WTC11 (cell line): ENCODE measurements at regions not wholly inside any gene's neighbourhood (a gene's known extent, or its start where the extent isn't known, plus 50 kb on each side); places are given as distances from the start of the nearest gene placed in this dataset.

Experiments used
- ATAC-seq: fragments of 200-7000 bp; cut with Tn5 transposase; 2 replicates; pipeline ENCODE4 v1.10.0; 2021; ENCODE audit warnings: mild to moderate bottlenecking, moderate library complexity
- CTCF ChIA-PET: fragments of 300-600 bp; sonication (Branson Sonifier 250); formaldehyde crosslinking; loops from one replicate; lab custom pipeline; 2021; ENCODE audit warnings: antibody characterized with exemption; lab: Charles Lee
- POLR2A ChIA-PET: fragments of 350-600 bp; sonication (Branson Sonifier 250); formaldehyde crosslinking; loops from one replicate; lab custom pipeline; 2021; ENCODE audit warnings: antibody characterized with exemption; lab: Charles Lee
- DNase-seq: peaks from one replicate; pipeline ENCODE4 v3.0.0; 2021; ENCODE audit warnings: low spot score
- H3K27ac Mint-ChIP-seq: 2 replicates; pipeline ENCODE4 v1.8.0; 2021; ENCODE audit warnings: mixed read lengths
- H3K27me3 Mint-ChIP-seq: 2 replicates; pipeline ENCODE4 v1.8.0; 2021; ENCODE audit warnings: low read depth, mild to moderate bottlenecking, moderate library complexity, mixed read lengths
- H3K36me3 Mint-ChIP-seq: 2 replicates; pipeline ENCODE4 v1.8.0; 2021; ENCODE audit warnings: mixed read lengths
- H3K4me1 Mint-ChIP-seq: 2 replicates; pipeline ENCODE4 v1.8.0; 2022; ENCODE audit warnings: mixed read lengths
- H3K4me3 Mint-ChIP-seq: 2 replicates; pipeline ENCODE4 v1.8.0; 2021; ENCODE audit warnings: mild to moderate bottlenecking, moderate library complexity, mixed read lengths
- H3K9me3 Mint-ChIP-seq: 2 replicates; pipeline ENCODE4 v1.8.0; 2021; ENCODE audit warnings: mixed read lengths
- EMX1 ChIP-seq: fragments of 250-450 bp; sonication (Bioruptor Pico); IDR thresholded peaks from 2 replicates; pipeline ENCODE4 v1.8.0; 2021; ENCODE audit warnings: mild to moderate bottlenecking
- GABPB1 ChIP-seq: sonication (generic); formaldehyde crosslinking; IDR thresholded peaks from 2 replicates; pipeline ENCODE4 v1.8.1; 2023; ENCODE audit warnings: mild to moderate bottlenecking, missing genetic modification reagents
- IRF2 ChIP-seq: sonication (generic); formaldehyde crosslinking; IDR thresholded peaks from 2 replicates; pipeline ENCODE4 v1.8.0; 2022; ENCODE audit warnings: low read depth, missing genetic modification reagents, borderline replicate concordance
- JAZF1 ChIP-seq: fragments of 250-450 bp; sonication (Bioruptor Pico); IDR thresholded peaks from 2 replicates; pipeline ENCODE4 v1.9.0; 2021; ENCODE audit warnings: moderate library complexity, mild to moderate bottlenecking, inconsistent platforms
- NR1H2 ChIP-seq: sonication (generic); formaldehyde crosslinking; IDR thresholded peaks from 2 replicates; pipeline ENCODE4 v1.9.0; 2021; ENCODE audit warnings: mild to moderate bottlenecking, moderate library complexity, missing genetic modification reagents
- OVOL2 ChIP-seq: fragments of 250-450 bp; sonication (Bioruptor Pico); IDR thresholded peaks from 2 replicates; pipeline ENCODE4 v1.9.0; 2021; ENCODE audit warnings: mild to moderate bottlenecking, borderline replicate concordance
- SMAD4 ChIP-seq: sonication (generic); formaldehyde crosslinking; IDR thresholded peaks from 2 replicates; pipeline ENCODE4 v1.8.0; 2022; ENCODE audit warnings: mild to moderate bottlenecking, missing genetic modification reagents
- TCF7 ChIP-seq: sonication (generic); formaldehyde crosslinking; IDR thresholded peaks from 2 replicates; pipeline ENCODE4 v1.8.0; 2022; ENCODE audit warnings: mild to moderate bottlenecking, low read depth, missing genetic modification reagents, moderate library complexity
- ZNF423 ChIP-seq: fragments of 250-450 bp; sonication (Bioruptor Pico); IDR thresholded peaks from 2 replicates; pipeline ENCODE4 v2.1.2; 2022; ENCODE audit warnings: mild to moderate bottlenecking, moderate library complexity
- ZNF671 ChIP-seq: fragments of 250-450 bp; sonication (Bioruptor Pico); IDR thresholded peaks from 2 replicates; pipeline ENCODE4 v1.8.0; 2021; ENCODE audit warnings: mild to moderate bottlenecking
- TF ChIP-seq, protein P1 (sequence below): sonication (generic); formaldehyde crosslinking; IDR thresholded peaks from 2 replicates; pipeline ENCODE4 v1.8.1; 2023; ENCODE audit warnings: mild to moderate bottlenecking, moderate library complexity, missing genetic modification reagents
- TF ChIP-seq, protein P2 (sequence below): fragments of 200-600 bp; IDR thresholded peaks from 2 replicates; pipeline ENCODE4 v1.8.0; 2022; ENCODE audit warnings: antibody characterized with exemption
- TF ChIP-seq, protein P3 (sequence below): sonication (generic); formaldehyde crosslinking; IDR thresholded peaks from 2 replicates; pipeline ENCODE4 v1.8.0; 2022; ENCODE audit warnings: mild to moderate bottlenecking, missing genetic modification reagents
- TF ChIP-seq, protein P4 (sequence below): sonication (generic); formaldehyde crosslinking; IDR thresholded peaks from 2 replicates; pipeline ENCODE4 v1.8.1; 2023; ENCODE audit warnings: mild to moderate bottlenecking, missing genetic modification reagents, moderate library complexity
- TF ChIP-seq, protein P5 (sequence below): fragments of 250-450 bp; sonication (Bioruptor Pico); IDR thresholded peaks from 2 replicates; pipeline ENCODE4 v2.1.2; 2022; ENCODE audit warnings: mild to moderate bottlenecking, moderate library complexity
- TF ChIP-seq, protein P6 (sequence below): sonication (generic); formaldehyde crosslinking; IDR thresholded peaks from 2 replicates; pipeline ENCODE4 v1.8.1; 2022; ENCODE audit warnings: missing genetic modification reagents, borderline replicate concordance
- TF ChIP-seq, protein P7 (sequence below): fragments of 250-450 bp; sonication (Bioruptor Pico); conservative IDR thresholded peaks from 2 replicates; pipeline ENCODE4 v1.9.0; 2021; ENCODE audit warnings: mild to moderate bottlenecking
- TF ChIP-seq, protein P8 (sequence below): sonication (generic); formaldehyde crosslinking; conservative IDR thresholded peaks from 2 replicates; pipeline ENCODE4 v1.8.1; 2023; ENCODE audit warnings: mild to moderate bottlenecking, low read depth, missing genetic modification reagents, moderate library complexity

DNA sequence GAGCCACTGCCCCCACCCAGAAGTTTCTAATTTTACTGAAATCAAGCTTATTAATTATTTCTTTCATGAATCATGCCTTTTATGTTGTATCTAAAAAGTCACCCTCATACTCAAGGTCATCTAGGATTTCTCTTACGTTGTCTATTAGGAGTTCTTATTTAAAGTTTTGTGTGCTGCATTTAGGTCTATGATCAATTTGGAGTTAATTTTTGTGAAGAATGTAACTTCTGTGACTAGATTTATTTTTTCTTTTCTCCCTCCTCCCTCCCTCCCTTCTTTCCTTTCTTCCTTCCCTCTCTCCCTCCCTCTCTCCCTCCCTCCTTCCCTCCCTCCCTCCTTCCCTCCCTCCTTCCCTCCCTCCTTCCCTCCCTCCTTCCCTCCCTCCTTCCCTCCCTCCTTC, 317.6 kb downstream of the PLA2G4A start:
- H3K27ac Mint-ChIP-seq, result no peak overlapping the region
- TF ChIP-seq TCF7 (CRISPR knock-in tag) (no peak), EMX1 (CRISPR knock-in tag) (no peak), ZNF423 (CRISPR knock-in tag) (no peak), ZNF671 (CRISPR knock-in tag) (no peak), IRF2 (CRISPR knock-in tag) (no peak), OVOL2 (CRISPR knock-in tag) (no peak), JAZF1 (CRISPR knock-in tag) (no peak), GABPB1 (CRISPR knock-in tag) (no peak), NR1H2 (CRISPR knock-in tag) (no peak), SMAD4 (no peak)
- TF ChIP-seq, protein P1, sequence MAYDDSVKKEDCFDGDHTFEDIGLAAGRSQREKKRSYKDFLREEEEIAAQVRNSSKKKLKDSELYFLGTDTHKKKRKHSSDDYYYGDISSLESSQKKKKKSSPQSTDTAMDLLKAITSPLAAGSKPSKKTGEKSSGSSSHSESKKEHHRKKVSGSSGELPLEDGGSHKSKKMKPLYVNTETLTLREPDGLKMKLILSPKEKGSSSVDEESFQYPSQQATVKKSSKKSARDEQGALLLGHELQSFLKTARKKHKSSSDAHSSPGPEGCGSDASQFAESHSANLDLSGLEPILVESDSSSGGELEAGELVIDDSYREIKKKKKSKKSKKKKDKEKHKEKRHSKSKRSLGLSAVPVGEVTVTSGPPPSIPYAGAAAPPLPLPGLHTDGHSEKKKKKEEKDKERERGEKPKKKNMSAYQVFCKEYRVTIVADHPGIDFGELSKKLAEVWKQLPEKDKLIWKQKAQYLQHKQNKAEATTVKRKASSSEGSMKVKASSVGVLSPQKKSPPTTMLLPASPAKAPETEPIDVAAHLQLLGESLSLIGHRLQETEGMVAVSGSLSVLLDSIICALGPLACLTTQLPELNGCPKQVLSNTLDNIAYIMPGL, result no peak
- TF ChIP-seq, protein P2, sequence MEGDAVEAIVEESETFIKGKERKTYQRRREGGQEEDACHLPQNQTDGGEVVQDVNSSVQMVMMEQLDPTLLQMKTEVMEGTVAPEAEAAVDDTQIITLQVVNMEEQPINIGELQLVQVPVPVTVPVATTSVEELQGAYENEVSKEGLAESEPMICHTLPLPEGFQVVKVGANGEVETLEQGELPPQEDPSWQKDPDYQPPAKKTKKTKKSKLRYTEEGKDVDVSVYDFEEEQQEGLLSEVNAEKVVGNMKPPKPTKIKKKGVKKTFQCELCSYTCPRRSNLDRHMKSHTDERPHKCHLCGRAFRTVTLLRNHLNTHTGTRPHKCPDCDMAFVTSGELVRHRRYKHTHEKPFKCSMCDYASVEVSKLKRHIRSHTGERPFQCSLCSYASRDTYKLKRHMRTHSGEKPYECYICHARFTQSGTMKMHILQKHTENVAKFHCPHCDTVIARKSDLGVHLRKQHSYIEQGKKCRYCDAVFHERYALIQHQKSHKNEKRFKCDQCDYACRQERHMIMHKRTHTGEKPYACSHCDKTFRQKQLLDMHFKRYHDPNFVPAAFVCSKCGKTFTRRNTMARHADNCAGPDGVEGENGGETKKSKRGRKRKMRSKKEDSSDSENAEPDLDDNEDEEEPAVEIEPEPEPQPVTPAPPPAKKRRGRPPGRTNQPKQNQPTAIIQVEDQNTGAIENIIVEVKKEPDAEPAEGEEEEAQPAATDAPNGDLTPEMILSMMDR, result no peak
- TF ChIP-seq, protein P3, sequence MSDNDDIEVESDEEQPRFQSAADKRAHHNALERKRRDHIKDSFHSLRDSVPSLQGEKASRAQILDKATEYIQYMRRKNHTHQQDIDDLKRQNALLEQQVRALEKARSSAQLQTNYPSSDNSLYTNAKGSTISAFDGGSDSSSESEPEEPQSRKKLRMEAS (CRISPR knock-in tag), result no peak
- TF ChIP-seq, protein P4, sequence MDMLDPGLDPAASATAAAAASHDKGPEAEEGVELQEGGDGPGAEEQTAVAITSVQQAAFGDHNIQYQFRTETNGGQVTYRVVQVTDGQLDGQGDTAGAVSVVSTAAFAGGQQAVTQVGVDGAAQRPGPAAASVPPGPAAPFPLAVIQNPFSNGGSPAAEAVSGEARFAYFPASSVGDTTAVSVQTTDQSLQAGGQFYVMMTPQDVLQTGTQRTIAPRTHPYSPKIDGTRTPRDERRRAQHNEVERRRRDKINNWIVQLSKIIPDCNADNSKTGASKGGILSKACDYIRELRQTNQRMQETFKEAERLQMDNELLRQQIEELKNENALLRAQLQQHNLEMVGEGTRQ (CRISPR knock-in tag), result no peak
- TF ChIP-seq, protein P5, sequence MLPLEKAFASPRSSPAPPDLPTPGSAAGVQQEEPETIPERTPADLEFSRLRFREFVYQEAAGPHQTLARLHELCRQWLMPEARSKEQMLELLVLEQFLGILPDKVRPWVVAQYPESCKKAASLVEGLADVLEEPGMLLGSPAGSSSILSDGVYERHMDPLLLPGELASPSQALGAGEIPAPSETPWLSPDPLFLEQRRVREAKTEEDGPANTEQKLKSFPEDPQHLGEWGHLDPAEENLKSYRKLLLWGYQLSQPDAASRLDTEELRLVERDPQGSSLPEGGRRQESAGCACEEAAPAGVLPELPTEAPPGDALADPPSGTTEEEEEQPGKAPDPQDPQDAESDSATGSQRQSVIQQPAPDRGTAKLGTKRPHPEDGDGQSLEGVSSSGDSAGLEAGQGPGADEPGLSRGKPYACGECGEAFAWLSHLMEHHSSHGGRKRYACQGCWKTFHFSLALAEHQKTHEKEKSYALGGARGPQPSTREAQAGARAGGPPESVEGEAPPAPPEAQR (CRISPR knock-in tag), result no peak
- TF ChIP-seq, protein P6, sequence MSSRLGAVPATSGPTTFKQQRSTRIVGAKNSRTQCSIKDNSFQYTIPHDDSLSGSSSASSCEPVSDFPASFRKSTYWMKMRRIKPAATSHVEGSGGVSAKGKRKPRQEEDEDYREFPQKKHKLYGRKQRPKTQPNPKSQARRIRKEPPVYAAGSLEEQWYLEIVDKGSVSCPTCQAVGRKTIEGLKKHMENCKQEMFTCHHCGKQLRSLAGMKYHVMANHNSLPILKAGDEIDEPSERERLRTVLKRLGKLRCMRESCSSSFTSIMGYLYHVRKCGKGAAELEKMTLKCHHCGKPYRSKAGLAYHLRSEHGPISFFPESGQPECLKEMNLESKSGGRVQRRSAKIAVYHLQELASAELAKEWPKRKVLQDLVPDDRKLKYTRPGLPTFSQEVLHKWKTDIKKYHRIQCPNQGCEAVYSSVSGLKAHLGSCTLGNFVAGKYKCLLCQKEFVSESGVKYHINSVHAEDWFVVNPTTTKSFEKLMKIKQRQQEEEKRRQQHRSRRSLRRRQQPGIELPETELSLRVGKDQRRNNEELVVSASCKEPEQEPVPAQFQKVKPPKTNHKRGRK, result no peak
- TF ChIP-seq, protein P7, sequence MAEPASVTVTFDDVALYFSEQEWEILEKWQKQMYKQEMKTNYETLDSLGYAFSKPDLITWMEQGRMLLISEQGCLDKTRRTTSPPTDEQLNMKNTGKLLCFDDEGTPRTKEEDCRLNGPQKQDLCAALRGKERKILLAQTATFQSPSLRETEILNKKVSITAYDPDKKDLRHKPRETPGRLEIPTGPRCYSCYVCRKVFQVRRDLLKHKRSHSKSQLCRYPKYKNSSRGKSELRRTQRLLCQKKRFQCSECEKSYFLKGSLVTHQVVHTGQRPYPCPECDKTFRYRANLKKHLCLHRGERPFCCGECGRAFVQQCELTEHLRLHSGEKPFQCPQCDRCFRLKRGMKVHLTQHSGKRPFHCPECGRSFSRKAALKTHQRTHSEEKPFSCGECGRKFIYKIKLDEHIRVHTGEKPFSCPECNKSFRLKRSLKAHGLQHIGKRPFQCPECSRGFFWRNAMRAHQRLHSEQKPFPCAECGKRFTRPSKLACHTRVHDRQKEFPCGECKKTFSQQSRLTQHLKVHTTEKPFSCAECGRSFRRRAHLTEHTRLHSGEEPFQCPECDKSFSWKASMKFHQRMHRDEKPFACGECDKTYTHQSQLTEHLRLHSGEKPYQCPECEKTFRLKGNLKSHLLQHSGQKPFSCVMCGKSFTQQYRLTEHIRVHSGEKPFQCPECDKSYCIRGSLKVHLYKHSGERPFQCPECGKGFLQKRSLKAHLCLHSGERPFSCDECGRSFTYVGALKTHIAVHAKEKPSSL (CRISPR knock-in tag), result no peak
- TF ChIP-seq, protein P8, sequence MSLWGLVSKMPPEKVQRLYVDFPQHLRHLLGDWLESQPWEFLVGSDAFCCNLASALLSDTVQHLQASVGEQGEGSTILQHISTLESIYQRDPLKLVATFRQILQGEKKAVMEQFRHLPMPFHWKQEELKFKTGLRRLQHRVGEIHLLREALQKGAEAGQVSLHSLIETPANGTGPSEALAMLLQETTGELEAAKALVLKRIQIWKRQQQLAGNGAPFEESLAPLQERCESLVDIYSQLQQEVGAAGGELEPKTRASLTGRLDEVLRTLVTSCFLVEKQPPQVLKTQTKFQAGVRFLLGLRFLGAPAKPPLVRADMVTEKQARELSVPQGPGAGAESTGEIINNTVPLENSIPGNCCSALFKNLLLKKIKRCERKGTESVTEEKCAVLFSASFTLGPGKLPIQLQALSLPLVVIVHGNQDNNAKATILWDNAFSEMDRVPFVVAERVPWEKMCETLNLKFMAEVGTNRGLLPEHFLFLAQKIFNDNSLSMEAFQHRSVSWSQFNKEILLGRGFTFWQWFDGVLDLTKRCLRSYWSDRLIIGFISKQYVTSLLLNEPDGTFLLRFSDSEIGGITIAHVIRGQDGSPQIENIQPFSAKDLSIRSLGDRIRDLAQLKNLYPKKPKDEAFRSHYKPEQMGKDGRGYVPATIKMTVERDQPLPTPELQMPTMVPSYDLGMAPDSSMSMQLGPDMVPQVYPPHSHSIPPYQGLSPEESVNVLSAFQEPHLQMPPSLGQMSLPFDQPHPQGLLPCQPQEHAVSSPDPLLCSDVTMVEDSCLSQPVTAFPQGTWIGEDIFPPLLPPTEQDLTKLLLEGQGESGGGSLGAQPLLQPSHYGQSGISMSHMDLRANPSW, result no peak
- TF ChIP-seq, all 79 proteins: peak for 0
- Mint-ChIP-seq H3K36me3 (no peaks in the 10 kb centered on the region), H3K27me3 (no peaks in the 10 kb centered on the region), H3K4me3 (no peak overlapping the region), H3K4me1 (no peaks in the 10 kb centered on the region), H3K9me3 (peaks cover 30% of the 10 kb centered on the region)
- CTCF ChIA-PET, result no interaction called here
- POLR2A ChIA-PET, result no interaction called here
- DNase-seq (no peak), ATAC-seq (no peak)
